ENCODE measurements at regions not wholly inside any gene's neighbourhood (a gene's known extent, or its start where the extent isn't known, plus 50 kb on each side); places are given as distances from the start of the nearest gene placed in this dataset.

DNA sequence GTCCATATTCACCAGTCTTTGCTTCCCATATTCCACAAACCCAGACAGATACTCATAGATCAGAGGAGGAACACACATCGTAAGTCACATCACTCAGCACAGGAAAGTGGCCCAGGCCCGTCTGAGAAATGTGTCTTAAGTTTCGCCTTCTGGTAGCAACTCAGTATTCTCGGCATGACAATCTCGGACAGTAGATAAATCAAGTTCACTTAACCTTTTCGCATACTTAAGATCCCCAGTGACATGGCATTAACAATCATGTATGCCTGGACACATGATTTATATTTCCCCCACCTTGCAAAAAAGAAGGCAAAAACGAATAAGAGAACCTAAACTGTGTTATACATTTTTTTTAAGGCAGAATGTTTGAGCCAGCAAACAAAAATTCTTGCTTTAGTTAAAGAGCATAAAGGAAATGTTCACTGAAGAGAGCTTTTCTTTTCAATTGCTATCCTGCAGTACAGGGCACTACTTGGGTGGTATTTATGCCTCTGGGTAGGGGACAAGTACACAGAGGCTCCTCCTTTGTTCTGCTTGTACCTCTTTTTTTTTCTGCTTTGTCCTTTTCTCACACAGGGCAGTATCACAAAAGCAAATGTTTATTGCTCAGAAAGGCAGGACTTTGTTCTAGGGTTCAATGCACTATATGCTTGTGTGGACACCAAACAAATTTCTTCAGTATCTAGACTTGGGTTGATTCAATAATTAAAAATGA is 360.6 kb downstream of the TDRD3 start:
- H3K4me1 ChIP-seq = no peaks in the 10 kb centered on the region
- TF ChIP-seq POLR2A (IDR thresholded peaks at IDR 0.05) = no peak
- TF ChIP-seq, protein P1, sequence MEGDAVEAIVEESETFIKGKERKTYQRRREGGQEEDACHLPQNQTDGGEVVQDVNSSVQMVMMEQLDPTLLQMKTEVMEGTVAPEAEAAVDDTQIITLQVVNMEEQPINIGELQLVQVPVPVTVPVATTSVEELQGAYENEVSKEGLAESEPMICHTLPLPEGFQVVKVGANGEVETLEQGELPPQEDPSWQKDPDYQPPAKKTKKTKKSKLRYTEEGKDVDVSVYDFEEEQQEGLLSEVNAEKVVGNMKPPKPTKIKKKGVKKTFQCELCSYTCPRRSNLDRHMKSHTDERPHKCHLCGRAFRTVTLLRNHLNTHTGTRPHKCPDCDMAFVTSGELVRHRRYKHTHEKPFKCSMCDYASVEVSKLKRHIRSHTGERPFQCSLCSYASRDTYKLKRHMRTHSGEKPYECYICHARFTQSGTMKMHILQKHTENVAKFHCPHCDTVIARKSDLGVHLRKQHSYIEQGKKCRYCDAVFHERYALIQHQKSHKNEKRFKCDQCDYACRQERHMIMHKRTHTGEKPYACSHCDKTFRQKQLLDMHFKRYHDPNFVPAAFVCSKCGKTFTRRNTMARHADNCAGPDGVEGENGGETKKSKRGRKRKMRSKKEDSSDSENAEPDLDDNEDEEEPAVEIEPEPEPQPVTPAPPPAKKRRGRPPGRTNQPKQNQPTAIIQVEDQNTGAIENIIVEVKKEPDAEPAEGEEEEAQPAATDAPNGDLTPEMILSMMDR (IDR thresholded peaks at IDR 0.05) = no peak
- DNase-seq = no peak

DNA sequence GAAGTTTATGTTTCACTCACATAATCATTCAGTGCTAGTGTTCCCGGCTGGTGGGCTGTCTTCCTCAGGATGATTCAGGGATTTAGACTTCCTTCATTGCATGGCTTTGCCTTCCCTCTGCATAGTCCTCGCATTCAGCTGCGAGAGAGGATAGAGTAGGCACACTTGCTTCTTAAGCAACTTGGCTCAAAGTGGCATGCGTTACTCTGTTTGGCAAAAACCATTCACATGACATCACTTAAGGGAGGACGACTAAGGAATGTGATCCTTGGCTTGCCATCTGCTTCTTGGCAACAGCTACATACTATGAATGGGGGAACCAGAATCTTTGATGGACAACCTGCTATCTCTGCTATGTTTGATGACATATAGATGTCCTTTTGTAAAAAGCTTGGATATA is 359.3 kb downstream of the TDRD3 start:
- Histone ChIP-seq H3K36me3 (no peaks in the 10 kb centered on the region), H3K4me1 (no peaks in the 10 kb centered on the region), H3K9me3 (no peaks in the 10 kb centered on the region), H3K27me3 (no peaks in the 10 kb centered on the region), H3K27ac (no peak overlapping the region), H3K4me3 (no peak overlapping the region)
- TF ChIP-seq, protein P1 (IDR thresholded peaks at IDR 0.05) = no peak
- no peak for TF ChIP-seq POLR2A (IDR thresholded peaks at IDR 0.05)
- no peak for DNase-seq

More for the DNA sequence above, 360.6 kb downstream of the TDRD3 start:
- no peaks in the 10 kb centered on the region for H3K9me3 ChIP-seq
- no peak overlapping the region for H3K27ac ChIP-seq
- no peak overlapping the region for H3K4me3 ChIP-seq
- H3K36me3 ChIP-seq = no peaks in the 10 kb centered on the region
- no peaks in the 10 kb centered on the region for H3K27me3 ChIP-seq

DNA sequence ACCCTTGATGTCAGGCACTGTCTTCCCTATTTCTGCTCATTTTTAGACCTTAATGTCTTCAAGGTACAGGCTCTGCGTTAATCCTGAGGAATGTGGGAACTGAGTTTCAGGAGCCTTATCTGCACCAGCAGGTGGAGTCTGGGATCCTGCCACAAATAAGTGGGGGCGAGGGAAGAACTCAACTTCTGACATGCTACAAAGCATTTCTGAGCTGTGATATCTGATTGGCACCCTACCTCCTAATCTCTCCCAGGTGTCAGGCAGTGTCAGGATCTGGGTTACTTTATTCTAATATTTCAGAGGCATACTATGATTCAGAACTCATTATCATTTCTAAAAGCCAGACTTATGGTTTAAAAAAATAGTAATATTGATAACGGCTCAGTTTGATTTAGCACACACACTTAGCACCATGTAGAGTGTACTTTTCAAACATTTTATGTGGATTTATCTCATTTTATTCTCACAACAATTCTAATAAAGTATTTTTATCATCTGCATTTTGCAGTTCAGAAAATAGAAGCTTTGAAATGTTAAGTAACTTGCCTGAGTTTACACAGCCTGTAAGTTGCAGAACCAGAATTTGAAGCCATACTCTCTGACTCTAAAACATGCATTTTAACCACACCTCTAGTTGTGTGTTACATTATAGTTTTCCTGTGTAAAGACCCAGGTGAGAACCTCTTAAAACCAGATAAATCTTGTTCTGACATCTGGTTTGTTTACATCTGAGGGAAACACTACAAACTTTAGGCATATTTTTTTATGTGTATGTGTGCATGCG is 358.6 kb downstream of the TDRD3 start:
- no peaks in the 10 kb centered on the region for H3K27me3 ChIP-seq
- H3K4me3 ChIP-seq = no peak overlapping the region
- H3K36me3 ChIP-seq = no peaks in the 10 kb centered on the region
- no peak overlapping the region for H3K27ac ChIP-seq
- DNase-seq = no peak
- H3K9me3 ChIP-seq = no peaks in the 10 kb centered on the region
- no peaks in the 10 kb centered on the region for H3K4me1 ChIP-seq
- TF ChIP-seq POLR2A (IDR thresholded peaks at IDR 0.05) = no peak
- TF ChIP-seq, protein P1 (IDR thresholded peaks at IDR 0.05) = no peak

DNA sequence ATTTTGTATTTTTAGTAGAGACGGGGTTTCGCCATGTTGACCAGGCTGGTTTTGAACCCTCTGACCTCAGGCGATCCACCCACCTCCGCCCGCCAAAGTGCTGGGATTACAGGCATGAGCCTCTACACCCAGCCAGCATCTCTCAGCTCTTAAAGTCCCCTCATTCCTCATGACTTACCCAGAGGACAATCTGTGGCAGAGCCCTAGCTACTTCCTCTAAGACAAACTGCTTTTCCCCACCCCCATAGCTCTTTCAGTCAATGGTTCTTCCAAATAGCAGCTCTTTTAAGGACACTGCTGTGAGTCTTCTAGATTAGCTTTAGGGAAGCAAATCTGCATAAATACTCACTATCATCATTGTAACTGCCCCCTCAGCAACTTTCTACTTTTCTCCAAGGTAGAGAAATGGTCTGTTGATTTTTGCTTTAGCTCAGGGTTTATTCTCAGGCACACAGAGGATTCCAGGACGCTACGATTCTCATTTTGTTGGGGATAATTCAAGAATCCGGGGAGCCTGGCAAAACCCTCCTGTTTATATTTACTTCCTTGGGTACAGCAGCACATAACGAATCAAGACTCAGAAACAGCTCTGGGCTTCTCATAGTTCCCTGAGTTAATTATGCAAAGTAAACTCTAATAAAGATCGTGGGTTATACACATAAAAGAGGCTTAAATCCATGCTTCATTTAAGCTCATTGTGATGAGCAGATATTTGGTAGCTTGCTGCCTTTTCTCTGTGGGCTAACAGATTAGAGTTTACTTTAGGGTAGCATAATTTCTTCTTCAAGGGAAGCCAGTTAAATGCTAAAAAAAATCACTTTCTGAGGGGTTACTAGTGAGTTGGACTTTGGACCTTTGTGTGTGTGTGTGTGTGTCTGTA is 357.4 kb downstream of the TDRD3 start:
- Histone ChIP-seq H3K36me3 (no peaks in the 10 kb centered on the region), H3K4me3 (no peak overlapping the region), H3K27ac (no peak overlapping the region), H3K9me3 (no peaks in the 10 kb centered on the region), H3K4me1 (no peaks in the 10 kb centered on the region), H3K27me3 (no peaks in the 10 kb centered on the region)
- DNase-seq = no peak
- no peak for TF ChIP-seq POLR2A (IDR thresholded peaks at IDR 0.05)
- TF ChIP-seq, protein P1 (IDR thresholded peaks at IDR 0.05) = no peak

DNA sequence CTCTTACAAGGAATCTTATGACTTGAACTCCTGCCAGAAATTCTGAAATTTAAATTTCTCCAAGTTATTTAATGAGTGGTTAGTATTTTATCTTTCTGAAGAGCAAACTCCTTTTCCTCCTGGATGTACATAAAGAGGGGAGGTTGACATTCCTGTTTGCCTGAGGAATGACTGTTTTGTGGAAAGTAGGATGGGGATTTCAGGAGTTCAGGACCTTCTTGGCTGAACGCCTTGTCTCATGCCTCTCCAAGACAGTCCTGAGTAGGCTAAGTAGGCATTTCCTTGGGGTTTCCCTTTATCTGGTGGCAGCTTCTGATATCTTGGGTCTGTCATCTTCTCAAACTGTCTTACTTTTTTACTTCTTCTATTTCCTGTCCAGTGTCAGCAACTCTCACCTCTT is 356.6 kb downstream of the TDRD3 start:
- TF ChIP-seq, protein P1 (IDR thresholded peaks at IDR 0.05) = no peak
- no peak for TF ChIP-seq POLR2A (IDR thresholded peaks at IDR 0.05)
- no peak overlapping the region for H3K27ac ChIP-seq
- DNase-seq = no peak
- no peaks in the 10 kb centered on the region for H3K36me3 ChIP-seq
- no peaks in the 10 kb centered on the region for H3K9me3 ChIP-seq
- H3K4me3 ChIP-seq = no peak overlapping the region
- H3K27me3 ChIP-seq = no peaks in the 10 kb centered on the region
- H3K4me1 ChIP-seq = no peaks in the 10 kb centered on the region

All from Peyer's patch (tissue), 4 donors.